ENCODE measurements at regions not wholly inside any gene's neighbourhood (a gene's known extent, or its start where the extent isn't known, plus 50 kb on each side); places are given as distances from the start of the nearest gene placed in this dataset.

DNA sequence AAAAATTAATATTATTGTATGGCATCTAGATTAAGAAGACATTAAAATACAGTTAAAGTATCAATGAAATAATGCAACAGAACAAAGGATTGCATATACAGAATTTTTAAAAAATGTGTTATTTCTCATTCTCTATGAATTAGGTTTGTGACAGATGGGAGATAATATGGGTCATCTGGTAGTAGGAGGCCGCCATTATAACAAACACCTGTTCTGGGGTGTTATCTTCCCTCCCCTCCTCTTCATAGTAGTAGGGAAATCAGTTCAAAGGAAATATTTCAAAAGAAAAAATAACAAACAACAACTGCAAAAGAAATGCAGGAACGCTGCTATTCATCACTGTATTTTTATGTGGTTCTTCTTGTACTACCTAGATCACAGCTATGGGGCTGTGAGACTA is 187.0 kb upstream of the ATP2B1 start:
- no peak for DNase-seq

- DNase-seq, result no peak
Measured at GRCh38 chr12:89895101-89895500, 186.5 kb upstream of the ATP2B1 start.

GRCh38 chr12:89893972-89894706 is 185.5 kb upstream of the ATP2B1 start:
- DNase-seq, result no peak

- no peak for DNase-seq
Measured at GRCh38 chr12:89892436-89892835, 183.8 kb upstream of the ATP2B1 start.

GRCh38 chr12:89891933-89892332 is 183.3 kb upstream of the ATP2B1 start:
- no peak for DNase-seq

GRCh38 chr12:89890161-89890560 is 181.5 kb upstream of the ATP2B1 start:
- DNase-seq, result no peak

DNA sequence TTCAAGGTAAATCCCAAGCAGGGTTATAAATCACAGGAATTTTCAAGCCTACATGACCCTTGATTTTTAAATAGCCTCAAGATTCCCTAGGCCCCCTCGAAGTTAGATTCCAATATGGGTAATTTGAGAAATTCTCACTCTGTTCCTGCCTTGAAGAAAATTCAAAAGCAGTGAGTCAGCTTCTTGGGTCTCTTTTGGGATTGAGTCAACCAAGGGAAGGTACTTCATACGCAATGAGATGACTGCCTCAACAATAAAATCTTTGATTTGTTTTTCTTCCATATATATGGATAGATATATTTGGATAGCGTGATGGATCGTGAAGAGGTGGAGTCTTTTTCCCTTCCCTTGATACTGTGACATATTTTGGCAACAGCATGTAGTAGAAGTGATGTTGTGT is 180.4 kb upstream of the ATP2B1 start:
- no peak for DNase-seq

DNA sequence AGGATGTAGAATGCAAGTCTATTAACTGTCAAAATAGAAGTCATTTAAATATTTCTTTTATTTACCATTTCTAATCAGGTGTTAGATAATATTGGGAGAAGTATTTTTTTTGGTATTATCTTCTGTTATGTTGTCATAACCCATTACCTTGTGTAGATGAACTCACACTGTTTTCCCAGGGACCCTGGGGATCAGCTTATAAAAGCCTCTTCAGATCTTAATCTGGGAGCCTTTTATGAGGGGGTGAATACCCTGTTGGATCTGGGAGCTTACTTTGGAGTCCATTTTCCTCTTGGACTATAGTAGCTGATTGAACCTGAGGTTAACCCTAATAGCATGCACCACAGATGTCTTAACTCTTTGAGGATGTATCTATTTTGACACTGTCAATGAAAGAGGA is 176.3 kb upstream of the ATP2B1 start:
- no peak for DNase-seq

DNA sequence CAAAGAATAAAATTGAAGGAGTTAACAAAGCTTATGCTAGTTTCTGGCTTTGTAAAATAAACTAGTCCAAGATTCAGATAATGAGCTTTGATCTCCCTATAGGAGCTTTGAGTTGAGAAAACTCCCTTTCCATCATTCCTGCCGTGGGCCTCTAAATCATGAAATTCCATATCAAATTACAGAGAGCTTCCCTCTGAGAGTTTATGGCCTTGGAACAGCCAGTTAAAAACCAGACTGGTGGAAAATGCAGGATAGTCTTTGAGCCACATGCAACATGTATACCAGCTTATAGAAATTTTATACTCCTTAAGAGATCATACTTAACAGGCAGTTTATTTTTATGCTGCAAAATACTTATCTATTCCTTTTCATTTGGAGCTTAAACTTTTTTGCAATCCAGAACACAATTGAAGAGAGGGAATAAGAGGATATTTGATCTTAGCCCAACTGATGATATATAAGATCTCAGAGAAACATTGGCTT is 175.8 kb upstream of the ATP2B1 start:
- no peak for DNase-seq

DNA sequence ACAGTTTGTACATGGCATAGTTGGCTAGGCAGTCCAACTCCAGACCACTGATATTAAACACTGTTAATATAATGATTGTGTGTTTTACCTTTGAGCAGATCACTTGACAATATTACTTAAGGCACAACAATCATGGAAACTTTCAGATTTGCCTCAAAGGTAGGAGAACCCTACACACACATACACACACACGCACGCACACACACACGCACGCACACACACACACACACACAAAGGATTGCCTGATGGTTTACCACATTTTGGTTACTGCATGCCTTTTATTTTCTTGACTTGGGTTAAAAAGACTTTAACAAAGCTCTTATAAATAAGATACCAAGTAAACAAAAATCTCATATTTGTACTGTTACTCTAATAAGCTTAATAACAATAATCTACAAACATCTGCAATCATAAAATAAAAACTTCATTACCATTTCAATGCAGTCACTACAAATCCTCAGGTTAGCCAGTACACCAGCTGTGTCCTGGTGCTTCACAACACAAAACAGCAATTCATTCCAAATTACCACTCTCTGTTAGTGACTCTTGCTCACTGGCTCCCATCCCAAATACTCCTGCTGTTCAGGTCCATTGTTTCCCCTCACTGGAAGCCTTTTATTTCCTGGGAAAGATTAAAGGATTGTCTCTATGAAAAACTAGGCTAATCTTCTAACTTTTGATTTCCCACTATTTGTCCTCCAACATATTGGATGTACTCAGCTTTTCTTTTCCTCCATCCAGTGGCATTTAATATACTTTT is 175.2 kb upstream of the ATP2B1 start:
- DNase-seq, result no peak

DNA sequence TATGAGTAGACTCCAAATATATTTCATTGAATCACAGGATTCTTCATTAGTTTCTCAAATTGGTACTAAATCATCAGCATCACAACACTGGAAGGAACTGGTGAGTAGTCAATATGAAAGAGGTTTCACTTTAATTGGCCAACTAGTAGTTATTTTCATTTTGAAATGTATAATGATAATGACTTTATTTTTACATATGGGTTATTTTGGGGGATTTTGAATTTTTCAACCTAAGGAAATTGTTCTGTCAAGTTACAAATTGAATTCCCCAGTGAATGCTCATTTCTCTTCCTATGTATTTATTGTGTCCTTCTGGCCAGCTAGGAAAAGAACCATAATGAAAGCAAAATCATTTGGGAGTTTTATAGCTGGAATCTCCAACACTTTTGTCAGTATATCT is 174.2 kb upstream of the ATP2B1 start:
- no peak for DNase-seq

DNA sequence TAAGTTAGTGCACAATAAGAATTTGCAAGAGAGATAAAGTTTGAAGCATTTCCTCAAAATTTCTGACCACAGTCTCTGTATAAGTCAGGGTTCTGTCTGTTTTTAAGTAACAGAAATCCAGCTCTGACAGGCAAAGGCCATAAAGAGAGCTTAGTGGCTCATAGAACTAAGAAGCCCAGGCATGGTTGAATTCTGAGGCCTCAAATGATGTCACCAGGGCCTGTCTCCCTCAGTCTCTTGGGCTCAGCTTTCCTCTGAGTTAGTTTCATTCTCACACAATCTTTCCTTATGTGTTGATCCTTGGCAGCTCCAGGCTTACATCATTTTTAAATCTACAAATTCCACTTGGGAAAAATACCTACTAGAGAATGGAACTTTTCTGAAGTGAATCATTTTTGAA is 173.4 kb upstream of the ATP2B1 start:
- no peak for DNase-seq

GRCh38 chr12:89880690-89881350 is 172.2 kb upstream of the ATP2B1 start:
- no peak for DNase-seq

GRCh38 chr12:89879766-89880165 is 171.1 kb upstream of the ATP2B1 start:
- DNase-seq, result no peak

DNA sequence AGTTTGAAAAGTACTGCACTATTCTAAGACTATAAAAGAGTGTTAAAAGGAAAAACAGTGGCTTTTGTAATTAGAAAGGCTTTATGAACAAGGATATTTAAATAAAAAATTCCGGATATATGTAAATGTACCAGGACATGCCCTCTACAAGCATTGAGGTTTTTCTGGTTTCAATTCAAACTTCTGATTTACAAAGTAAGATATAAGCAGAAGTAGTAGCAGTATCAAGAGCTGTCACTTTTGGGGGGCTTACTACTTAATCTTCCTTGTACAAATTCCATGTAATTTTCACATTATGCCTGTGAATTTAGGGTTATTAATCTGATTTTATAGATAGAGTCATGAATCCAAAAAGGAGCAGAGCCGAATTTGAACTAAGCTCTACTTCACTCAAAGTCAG is 170.3 kb upstream of the ATP2B1 start:
- no peak for DNase-seq

DNA sequence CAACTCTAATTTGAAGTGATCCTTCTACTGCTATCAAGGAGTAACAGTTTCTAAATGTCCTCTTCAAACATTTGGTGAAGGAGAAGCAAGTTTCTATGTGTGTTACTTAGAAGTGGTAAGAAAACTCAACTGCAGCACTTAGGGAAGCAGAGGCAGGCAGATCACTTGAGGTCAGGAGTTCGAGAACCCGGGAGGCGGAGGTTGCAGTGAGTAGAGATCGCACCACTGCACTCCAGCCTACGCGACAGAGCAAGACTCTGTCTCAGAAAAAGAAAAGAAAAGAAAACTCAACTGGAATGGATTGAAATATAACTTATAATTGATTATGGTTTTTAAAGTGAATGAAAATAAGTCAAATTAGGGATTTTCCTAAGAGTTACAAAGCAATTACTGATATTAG is 169.7 kb upstream of the ATP2B1 start:
- no peak for DNase-seq

- no peak for DNase-seq
Measured at GRCh38 chr12:89877671-89878070, 169.0 kb upstream of the ATP2B1 start.

- no peak for DNase-seq
Measured at GRCh38 chr12:89877136-89877535, 168.5 kb upstream of the ATP2B1 start.

DNA sequence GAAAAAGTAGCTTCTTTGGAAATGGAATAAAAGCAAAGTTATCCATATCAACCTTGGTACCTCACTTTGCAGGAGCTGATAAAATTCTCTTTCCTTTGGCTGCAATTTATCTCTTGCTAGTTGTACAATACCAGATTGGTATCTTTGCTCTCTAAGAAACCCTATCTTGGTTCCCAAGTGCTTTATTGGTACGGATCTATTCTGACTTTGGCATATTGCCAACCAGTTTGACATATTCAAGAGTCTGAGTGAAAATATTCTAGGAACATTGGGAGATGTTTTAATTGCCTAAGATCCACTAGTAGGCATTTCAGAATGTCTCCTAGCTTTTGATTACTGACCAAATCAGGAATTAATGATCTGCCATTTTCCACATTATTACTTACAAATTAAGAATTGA is 167.2 kb upstream of the ATP2B1 start:
- no peak for DNase-seq

DNA sequence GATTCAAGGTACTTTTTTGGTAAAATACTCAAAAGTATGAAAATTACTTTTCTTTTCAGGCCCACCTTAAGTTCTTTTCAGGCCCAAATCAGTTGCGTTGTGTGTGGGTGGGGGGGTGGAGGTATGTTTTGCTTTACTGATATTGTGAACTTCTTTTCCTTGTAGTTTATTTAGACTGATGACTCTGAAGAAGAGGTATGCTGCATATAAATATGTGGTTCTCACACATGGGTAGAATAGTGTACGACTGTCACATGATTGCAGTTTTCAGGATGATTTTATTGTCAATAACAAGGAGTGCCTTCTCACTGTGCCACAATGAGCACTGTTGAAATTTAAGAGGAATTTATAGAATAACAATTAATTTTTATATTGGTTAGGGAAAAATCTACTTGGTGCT is 166.6 kb upstream of the ATP2B1 start:
- DNase-seq, result no peak

DNA sequence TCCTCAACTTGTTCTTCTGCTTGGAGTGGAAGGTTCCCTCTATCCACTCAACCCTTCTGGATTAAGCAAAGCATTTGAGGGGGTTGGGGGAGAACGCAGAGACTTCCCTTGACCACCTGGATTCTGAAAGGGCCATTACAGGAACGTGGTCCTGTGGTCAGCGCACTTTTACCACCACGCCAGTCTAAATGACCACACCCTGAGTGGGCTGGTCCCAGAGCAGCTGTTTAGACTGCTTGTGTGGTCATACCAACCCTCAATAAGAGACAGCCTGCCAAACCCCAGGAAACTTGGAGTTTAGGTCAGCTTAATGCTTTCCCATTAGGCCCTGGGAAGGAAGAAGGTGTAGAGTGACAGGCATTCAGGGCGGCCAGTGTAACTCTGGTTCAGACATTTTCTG is 165.5 kb upstream of the ATP2B1 start:
- no peak for DNase-seq

DNA sequence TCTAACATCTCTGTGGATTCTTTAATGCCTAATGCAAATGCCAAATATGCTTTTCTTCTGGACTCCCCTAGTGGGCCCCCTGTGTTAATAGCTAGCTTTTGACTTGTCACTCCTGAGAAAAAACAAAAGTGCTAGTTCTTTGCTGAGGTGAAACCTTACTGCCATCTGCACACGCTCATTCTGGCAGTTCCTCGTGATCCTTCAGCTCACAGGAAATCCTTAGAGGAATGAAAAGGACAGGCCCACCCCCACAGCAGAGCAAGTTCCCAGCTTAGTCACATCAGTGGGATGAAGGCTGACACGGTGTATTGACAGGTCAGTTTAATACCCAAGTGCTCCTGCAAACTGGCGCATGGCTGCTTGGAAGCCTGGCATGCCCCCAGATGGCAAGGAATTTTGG is 165.1 kb upstream of the ATP2B1 start:
- no peak for DNase-seq

GRCh38 chr12:89872922-89873630 is 164.4 kb upstream of the ATP2B1 start:
- DNase-seq, result no peak
